ENCODE measurements at regions not wholly inside any gene's neighbourhood (a gene's known extent, or its start where the extent isn't known, plus 50 kb on each side); places are given as distances from the start of the nearest gene placed in this dataset.

DNA sequence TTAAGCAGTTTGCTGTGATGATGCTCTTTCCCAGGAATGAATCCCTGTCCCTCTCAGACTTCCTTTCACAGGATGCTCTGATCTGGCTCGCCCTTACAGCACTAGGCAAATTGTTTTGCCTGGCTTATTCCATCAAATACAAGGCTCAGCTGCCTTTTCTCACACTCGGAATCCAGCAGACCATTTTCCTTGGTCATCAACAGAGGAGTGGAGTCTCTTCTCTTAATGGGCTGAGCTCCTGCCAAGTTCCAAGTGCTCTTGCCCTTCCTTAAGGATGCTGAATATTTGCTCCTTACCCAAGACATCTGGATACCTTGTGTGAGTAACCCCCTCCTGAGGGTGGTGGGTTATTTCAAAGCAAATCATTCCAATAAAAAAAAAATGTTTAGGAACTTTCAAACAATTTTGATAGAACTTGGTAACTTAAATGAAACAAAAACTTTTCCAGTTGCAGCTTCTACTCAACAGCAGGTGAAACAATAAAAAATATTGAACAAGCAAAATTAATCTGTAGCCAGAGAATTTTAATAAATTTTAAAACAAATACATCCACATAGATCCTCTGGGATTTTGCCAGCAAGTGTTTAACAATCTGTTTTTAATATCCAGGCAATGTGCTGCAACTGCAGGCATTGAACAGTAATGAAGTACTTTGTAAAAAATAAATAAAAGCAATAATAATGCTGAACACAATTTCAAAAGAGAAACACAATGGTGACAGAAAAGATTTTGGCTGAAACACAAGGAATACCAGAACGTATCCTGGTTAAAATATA lies 264.0 kb upstream of the FAR2 start:
- DNase-seq: peak; percentile 71

DNA sequence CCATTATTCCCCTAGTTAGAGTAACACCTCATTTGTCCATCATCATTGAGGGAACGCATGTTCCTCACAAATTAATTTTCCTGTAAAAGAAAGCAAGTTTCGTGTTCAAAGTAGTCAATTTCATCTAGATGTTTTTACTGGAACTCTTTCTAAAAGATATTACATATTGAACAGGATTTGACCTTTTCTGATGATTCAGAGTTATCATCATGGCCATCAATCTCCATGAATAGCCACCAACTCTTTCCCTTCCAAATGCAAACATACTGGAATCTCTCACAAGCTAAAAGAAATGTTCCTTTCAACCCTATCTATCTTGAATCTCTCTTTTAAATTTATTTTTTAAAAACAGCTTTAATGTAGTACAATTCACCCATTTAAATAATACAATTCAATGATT lies 263.1 kb upstream of the FAR2 start:
- DNase-seq: no peak

DNA sequence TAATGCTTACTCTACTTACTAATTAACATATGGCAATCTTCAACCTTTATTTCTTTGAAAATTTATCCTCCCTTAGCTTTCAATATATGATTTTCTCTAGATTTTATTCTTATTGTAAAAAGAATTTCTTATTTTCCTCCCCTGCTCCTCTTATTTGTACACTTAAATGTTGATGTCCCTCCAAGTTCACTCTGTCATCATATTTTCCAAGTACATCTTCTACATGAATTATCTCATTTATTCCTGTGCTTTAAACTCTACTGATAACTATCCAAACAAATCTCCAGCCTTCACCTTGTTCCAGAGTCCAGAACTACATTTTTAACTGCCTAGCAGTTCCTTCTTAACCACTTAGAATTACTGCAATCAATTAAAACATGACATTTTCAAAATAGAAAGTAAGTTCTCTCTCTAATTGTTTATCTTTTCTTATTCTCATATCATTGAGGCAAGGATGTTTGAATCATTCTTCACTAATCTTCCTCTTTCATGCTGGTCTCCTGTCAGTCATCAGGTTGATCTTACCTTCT lies 261.6 kb upstream of the FAR2 start:
- no peak for DNase-seq

DNA sequence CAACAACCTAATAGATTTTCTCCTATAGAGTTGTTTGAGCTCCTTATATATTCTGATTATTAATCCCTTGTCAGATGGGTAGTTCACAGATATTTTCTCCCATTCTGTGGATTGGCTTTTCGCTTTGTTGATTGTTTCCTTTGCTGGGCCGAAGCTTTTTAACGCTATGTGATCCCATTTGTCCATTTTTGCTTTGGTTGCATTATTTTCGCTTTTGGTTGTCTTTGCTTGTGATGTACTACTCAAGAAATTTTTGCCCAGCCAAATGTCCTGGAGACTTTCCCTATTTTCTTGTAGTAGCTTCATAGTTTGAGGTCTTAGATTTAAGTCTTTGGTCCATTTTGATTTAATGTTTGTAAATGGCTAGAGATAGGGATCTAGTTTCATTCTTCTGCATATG lies 258.4 kb upstream of the FAR2 start:
- DNase-seq: no peak

DNA sequence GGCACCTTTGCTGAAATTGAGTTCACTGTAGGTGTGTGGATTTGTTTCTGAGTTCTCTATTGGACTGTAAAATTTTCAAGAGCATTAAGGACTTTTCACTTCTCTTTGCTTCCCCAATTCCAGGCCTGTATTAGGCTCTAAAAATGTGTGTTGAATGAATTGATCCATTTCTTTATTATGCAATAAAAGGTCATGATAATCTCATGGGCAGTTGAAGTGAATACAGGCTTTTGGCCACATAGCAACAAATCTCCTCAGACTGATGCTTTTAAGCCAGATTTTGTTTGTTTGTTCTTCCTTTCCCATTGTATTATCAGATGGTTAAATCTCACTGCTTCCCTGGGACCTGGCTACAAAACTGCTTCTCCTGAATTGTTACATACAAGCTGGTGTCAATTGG lies 258.0 kb upstream of the FAR2 start:
- DNase-seq: no peak

DNA sequence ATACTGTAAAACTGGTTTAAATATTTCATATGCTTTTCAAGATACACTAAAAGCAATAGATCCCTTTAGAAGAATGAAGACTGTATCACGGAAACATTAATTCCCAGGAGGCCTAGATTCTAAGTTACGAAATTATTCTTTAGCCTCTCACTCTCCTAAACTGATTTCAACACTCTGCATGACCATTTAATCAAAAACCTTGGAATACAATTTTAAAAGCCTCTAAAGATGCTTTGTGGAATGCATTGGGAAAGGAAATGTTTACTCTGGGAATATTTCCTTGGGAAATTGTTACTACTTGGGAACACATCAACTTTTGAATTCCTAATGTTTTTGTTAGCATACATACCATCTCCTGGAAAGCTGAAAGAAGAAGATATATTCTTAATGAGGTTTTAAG lies 255.7 kb upstream of the FAR2 start:
- peak; percentile 83 for DNase-seq

DNA sequence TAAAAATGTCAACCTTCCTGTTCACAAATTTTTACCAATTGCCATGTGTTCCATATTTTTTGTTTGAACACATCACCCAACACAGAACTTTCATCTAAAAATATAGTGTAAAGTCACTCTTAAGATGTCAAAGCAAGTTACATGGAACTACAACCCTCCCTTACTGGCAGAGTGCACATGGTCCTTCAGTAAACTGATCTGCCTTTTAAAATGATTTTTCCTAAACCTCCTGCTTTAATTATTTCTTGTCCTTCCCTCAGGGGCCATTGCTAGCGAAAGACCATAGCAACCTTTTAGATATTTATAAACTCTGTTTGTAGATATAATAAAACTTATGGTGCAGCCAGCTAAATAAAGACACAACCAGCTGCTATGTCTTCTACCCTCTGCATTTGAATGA lies 255.2 kb upstream of the FAR2 start:
- no peak for DNase-seq

DNA sequence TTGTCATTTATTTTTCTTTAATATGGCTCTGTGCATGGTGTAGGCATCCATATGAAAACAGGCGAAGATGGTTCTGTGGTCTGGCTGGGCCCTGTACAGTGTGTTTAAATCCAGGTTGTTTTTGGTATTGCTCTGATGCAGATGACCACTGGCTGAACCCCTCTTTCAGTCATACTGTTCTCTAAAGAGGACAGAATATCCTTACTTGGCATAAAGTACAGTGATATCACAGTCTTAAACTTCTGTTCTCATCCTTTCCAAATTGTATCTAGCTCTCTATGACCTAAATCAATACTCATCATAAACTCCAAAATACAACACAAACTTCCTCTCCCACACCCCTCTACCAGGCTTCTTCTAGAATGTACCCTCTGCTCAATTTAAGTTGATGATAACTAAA lies 252.7 kb upstream of the FAR2 start:
- no peak for DNase-seq

DNA sequence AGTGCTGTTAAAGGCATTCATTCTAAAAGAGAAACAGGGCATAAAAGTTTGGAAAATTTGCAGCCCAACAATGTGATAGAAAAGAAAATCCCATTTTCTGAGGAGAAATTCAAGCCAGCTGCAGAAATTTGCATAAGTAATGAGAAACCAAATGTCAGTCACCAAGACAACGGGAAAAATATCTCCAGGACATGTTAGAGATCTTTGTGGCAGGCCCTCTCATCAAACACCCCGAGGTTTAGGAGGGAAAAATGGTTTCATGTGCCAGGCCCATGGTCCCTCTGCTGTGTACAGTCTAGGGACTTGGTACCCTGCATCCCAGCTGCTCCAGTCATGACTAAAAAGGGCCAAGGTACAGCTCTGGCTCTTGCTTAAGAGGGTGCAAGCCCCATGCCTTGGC lies 251.0 kb upstream of the FAR2 start:
- no peak for DNase-seq

DNA sequence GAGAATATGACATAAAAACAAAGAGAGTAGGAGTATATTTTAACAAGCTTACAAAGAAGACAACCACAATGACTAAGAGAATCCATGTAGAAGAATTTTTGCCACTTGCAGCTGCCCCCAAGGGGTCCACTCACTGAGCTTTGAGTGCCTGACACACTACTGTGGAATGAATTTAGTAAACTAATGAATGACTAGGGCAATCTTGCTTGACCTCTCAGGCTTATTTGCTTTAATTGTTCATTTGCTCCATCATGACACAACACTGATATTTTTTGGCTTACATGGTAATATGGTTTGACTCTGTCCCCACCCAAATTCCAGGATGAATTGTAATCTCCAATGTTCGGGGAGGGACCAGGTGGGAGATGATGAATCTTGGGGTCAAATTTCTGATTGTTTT lies 249.1 kb upstream of the FAR2 start:
- peak; percentile 93 for DNase-seq

DNA sequence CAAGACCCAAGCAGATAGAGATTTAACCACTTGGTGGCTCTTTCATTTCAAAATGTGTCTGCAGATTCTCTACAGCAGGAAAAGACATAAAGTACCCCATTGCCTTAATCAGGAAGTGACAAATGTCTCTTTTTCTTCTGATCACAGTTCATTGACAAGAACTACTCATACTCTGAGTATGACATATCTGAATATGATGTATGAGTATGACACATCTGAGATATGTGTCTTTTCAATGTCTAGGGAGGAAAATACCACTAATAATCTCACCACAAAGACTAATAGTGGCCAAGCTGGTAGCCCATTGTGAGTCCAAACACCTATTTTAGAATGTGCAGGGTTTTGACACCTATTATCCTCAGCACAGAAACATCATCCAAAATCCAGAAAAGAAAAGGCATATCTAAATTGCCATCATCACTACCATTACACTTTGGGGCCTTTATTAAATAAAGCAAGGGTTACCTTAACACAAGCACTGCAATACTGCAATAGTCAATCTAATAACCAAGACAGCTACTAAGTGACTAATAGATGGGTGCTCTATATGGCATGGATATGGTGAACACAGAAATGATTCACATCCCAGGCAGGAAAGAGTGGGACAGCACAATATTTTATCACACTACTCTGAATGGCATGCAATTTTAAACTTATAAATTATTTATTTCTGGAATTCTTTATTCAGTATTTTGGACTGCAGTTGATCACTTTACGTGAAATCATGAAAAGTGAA lies 243.7 kb upstream of the FAR2 start:
- no peak for DNase-seq

DNA sequence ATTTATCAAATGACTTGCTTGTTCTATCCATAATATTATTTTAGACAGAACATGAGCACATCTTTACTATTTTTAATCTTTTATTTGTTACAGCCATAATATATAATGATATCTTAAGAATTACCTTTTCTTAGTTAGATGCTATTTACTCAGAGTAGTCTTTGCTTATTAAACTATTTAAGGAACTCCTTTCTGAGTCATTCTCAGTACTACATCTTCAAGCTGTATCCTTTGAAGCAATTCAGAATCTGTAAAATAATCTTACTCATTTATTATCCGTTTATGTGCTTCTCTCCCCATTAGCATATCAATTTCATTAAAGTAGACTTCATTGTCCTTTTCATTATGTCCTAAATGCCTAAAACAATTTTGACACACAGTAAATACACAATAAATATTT lies 240.4 kb upstream of the FAR2 start:
- DNase-seq: no peak

DNA sequence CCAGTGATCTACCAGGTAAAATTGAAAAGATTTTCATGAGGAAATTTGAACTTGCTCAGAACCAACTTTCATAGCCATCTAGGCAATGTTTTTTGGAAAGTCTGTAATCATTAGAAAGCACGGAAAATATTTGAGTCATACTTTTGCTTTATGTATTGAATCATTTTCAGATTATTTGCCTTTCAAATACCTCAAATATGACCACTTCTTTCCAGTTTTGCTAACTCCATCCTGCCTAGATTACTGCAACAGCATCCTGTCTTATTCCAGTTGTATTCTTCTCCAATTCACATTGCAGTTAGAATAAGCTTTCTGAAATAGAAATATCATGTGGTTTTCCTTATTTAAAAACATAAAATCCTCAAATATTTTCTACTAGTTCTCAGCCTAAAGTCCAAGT lies 239.8 kb upstream of the FAR2 start:
- peak; percentile 61 for DNase-seq

DNA sequence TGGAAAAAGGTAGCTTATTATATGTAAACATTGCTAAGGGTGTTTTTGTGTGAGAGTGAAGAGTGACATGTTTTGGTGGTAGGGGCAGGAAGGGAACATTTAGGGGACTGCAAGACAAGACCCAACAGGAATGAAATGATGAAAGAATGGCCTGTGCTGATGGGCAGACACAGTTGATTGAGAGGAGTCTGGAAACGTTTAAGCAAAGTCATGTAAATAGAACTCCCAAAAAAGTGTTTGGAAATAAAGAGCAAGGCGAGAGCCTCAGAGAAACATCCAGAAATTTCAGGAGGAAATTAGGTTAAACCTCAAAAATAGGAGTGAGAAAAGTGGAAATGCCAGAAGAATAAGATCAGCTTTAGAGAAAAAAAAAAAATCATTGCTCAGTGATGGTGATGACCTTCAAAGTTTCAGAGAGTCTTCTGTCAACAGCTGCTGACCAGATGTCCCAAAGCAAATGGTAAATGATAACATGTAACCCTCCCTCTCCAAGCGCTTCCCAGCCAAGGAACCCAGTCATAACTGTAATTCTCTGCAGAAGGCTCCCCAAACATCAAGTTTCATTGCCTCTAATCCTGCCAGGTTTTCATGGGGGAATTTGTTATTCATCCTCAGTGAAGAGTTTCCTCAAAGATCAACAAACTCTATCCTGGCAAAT lies 223.2 kb upstream of the FAR2 start:
- DNase-seq: peak; percentile 81

DNA sequence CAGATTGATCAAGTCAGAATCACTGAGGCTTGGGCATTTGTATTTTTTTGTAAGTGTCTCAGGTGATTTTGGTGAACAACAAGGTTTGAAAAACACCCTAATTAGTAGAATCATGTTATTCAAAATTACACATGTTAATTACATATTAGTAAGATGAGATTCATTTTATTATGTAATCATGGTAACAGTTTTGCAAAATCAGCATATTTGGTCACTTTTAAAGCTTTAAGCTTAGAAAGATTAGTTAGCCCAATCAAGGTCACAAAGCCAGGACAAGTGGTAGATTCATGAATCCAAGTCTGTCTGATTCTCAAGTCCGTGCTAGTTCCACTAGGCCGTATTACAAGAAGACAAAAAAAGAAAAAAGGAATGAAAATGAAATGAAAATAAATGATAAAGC lies 218.4 kb upstream of the FAR2 start:
- DNase-seq: no peak

DNA sequence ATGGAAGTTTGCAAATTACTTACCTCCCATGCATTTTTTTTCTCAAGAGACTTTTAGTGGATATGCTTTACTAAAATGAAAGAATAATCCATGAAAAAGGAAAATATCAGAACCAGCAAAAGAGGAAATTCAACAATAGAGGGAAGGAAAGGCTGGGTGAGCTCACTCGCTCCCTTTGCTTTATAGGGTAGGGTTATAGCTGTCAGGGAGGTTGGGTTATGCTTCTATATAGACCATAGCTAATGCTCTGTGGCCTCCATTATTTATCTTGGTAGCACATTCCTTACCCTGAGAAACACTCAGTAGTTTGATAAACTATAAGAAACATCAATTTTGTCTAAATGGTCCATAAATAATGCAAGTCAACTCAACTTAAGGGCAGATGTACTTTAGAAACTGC lies 215.9 kb upstream of the FAR2 start:
- DNase-seq: no peak

DNA sequence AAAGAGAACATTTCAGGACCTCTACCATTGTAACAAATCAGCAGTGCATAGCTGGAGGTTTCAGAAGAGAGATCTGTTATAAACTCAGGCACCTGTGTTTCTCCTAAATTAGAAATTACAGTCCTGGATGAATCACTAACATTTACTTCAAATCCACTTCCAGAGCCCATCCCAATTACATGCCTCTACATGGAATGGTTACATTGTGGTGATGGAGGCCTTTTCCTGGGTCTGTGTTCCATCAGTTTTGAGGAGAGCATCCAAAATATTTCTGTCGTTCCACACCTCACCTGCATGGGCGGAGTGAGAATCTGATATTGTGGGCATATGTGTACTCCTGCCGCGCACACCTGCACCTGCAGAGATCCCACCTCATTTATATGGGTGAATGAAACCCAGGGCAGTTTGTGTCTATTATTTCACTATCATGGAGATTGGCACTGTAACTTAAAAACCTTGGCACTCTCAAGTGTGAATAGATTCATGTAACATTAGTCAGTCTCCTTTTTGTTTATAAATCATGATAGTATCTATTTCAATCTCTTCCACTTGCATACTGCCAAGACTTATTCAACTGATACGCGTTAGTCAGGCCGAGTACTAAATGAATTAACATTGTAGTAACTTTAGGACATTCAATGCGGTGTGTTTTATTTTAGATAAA lies 215.1 kb upstream of the FAR2 start:
- no peak for DNase-seq

DNA sequence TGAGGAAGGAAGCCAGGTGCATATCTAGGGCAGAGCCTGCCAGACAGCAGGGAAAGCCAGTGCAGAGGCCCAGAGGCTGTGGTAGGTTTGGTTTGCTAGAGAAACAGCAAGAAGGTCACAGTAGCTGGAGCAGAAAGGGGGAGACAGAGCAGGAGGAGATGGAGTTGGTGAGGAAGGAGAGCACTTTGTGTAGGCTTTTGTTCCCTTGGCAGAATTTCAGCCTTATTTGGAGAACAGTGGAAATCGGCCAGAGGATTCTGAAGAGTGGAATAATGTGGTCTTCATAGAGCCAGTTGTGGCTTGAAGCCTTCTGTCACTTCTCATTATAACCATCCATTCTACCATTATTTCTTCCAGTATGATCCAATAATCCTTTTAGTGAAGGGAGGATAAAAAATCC lies 212.9 kb upstream of the FAR2 start:
- no peak for DNase-seq

DNA sequence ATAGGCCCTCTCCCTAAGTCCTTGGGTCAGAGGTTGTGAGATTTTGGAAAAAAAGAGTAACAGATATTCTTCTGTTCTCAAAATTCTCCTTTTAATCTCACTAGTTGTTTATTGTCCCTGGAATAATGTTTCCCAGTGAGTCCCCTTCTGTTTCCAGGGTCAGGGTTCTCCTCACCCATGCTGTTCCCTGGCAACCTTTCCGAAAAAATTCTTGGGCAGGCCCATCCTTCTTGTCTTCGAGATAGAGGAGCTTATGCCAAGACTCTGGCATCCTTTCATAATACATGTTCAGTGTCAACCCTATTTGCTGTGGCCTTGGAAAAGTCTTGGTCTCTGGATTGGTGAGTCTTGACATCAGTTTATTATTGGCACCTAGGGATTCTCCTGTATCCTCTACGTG lies 212.4 kb upstream of the FAR2 start:
- no peak for DNase-seq

DNA sequence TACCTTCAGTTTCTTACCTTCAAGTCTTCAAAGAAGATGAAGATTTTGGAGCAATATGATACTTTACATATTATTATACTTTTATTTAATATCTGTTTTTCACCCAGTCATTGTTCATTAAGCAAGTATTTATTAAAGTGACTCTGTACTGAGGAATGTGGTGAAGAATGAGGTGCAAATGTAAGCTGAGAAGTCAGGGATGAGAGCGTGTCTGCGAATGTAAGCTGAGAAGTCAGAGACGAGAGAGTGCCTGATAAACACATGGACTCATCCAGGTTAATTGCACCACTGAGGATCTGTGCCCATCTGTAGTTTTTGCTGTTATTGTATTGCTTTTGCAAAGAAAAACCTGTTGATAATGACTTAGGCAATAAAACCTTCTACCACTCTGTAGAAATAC lies 211.9 kb upstream of the FAR2 start:
- DNase-seq: peak; percentile 55

DNA sequence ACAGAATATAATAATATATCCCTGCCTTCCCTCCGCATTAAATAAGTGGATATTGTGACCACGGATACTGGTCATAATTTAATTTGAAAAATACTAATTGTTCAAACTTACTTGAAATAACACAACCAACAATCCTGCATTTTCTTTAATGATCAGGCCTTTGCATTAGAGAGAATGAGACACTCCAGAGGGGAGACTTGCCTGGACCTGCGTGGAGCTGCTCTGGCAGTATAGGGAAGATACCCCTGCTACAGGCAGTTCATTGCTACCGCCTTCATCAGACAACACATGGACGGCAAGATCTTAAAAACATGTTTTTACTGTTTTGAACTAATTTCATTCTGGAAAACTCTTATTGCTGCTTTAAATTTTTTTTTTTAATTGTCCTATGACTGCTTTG lies 211.0 kb upstream of the FAR2 start:
- no peak for DNase-seq

DNA sequence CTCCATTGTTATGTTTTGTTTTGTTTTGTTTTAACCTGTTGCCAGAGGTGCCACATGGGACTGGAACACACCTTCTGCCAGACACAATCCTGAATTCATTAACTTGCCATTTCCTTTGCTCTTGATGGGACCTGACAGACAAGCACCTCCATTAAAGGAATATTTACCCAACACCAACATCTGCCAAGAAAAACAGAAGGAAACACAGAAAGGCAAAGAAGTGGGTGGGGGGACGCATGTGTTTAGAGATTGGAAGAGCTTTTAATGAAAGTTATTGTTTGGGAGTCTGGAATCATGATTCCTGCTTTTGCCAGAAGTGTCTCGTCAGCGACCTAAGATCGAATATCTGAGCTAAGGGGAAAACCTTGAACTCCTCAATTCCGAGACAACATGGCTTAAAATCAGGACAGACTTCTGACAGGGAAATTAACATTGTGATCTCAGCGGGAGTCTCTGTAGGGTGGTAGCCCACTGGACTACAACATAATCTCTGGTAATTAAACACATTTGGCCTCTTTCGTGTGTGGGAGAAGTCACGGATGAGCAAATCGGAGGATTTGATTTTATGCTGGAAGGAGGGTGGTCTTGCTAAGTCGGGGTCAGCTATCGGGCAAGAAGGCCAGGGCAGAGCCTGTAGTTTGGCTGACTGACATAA lies 210.4 kb upstream of the FAR2 start:
- DNase-seq: no peak

DNA sequence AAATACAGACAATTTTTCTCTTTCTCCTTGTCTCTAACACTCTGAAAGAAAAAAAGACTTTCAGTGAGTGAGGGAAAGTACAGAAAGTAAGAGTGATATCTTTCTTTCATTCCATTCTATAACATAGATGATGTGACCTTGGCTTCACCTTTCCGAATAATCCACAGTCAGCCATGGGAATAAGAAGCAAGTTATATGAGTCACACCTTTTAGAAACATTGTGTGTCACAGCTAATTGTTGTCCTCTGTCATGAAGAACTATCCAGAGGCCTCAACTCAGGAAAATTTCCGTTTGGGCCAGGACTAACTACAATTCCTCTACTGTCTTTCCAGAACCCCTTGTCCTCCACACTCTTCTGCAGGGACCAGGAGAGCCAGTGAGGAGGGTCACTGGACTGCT lies 209.7 kb upstream of the FAR2 start:
- DNase-seq: peak; percentile 21
